Keratinocyte (primary cell): ENCODE measurements at regions not wholly inside any gene's neighbourhood (a gene's known extent, or its start where the extent isn't known, plus 50 kb on each side); places are given as distances from the start of the nearest gene placed in this dataset.

Experiments
- DNase-seq: peaks from one replicate; pipeline ENCODE4 v3.0.0-alpha.2; 2011; ENCODE audit warnings: low read depth, missing footprints, low spot score
- FAIRE-seq: peaks from 2 replicates; lab custom pipeline; 2011; peaks lifted over from hg19 to GRCh38; lab: Jason Lieb, UNC
- H2AFZ ChIP-seq: 2 replicates; pipeline ENCODE4 v1.6.0; 2012; ENCODE audit warnings: low read length, control low read depth, inconsistent platforms; ENCODE audit not compliant: control insufficient read depth
- H3K27ac ChIP-seq: 2 replicates; pipeline ENCODE4 v1.5.1; 2011; ENCODE audit warnings: low read length; ENCODE audit not compliant: control insufficient read depth, insufficient read depth
- H3K27me3 ChIP-seq: 3 replicates; pipeline ENCODE4 v1.6.0; 2011; ENCODE audit warnings: low read length; ENCODE audit not compliant: control insufficient read depth, insufficient read depth; ENCODE audit errors: extremely low read depth
- H3K36me3 ChIP-seq, 2 experiments: 2 replicates in 1 of 2; 3 replicates in 1 of 2; pipeline ENCODE4 v1.5.1; 2011; ENCODE audit warnings: low read length in 2 of 2, mild to moderate bottlenecking in 1 of 2; ENCODE audit not compliant: control insufficient read depth in 2 of 2, insufficient read depth in 2 of 2; ENCODE audit errors: extremely low read depth in 1 of 2
- H3K4me1 ChIP-seq: 3 replicates; pipeline ENCODE4 v1.5.1; 2011; ENCODE audit warnings: low read length; ENCODE audit not compliant: control insufficient read depth, insufficient read depth; ENCODE audit errors: extremely low read depth
- H3K4me2 ChIP-seq: 3 replicates; pipeline ENCODE4 v1.6.0; 2011; ENCODE audit warnings: low read depth, low read length; ENCODE audit not compliant: control insufficient read depth, insufficient read depth; ENCODE audit errors: extremely low read depth
- H3K4me3 ChIP-seq, 3 experiments: fragments of 200-600 bp in 1 of 3; sonication (generic) in 1 of 3; 2 replicates in 2 of 3; 3 replicates in 1 of 3; pipeline ENCODE4 v1.5.1; 2011 to 2016; ENCODE audit warnings: low read length in 3 of 3, mild to moderate bottlenecking in 3 of 3, control low read depth in 2 of 3, inconsistent platforms in 1 of 3, low read depth in 1 of 3, mixed read lengths in 1 of 3, mixed run types in 1 of 3, moderate library complexity in 1 of 3; ENCODE audit not compliant: control insufficient read depth in 2 of 3, insufficient read depth in 2 of 3; ENCODE audit errors: extremely low read depth in 1 of 3
- H3K79me2 ChIP-seq: 2 replicates; pipeline ENCODE4 v1.6.0; 2012; ENCODE audit warnings: low read length; ENCODE audit not compliant: control insufficient read depth, insufficient read depth
- H3K9ac ChIP-seq: 3 replicates; pipeline ENCODE4 v1.6.0; 2011; ENCODE audit warnings: low read length; ENCODE audit not compliant: control insufficient read depth, insufficient read depth; ENCODE audit errors: extremely low read depth
- H3K9me1 ChIP-seq: 3 replicates; pipeline ENCODE4 v1.6.0; 2011; ENCODE audit warnings: low read length; ENCODE audit not compliant: control insufficient read depth, insufficient read depth; ENCODE audit errors: extremely low read depth
- H3K9me3 ChIP-seq: 2 replicates; pipeline ENCODE4 v1.5.1; 2012; ENCODE audit warnings: low read depth, low read length; ENCODE audit not compliant: control insufficient read depth
- H4K20me1 ChIP-seq: 3 replicates; pipeline ENCODE4 v1.6.0; 2011; ENCODE audit warnings: low read length; ENCODE audit not compliant: control insufficient read depth, insufficient read depth; ENCODE audit errors: extremely low read depth
- CTCF ChIP-seq, 3 experiments: IDR thresholded peaks in 1 of 3; conservative IDR thresholded peaks in 1 of 3; optimal IDR thresholded peaks in 1 of 3; 2 replicates in 2 of 3; 3 replicates in 1 of 3; pipeline versions ENCODE3 to v1.5.1; 2011; ENCODE audit warnings: low read length in 3 of 3, mild to moderate bottlenecking in 3 of 3, moderate library complexity in 2 of 3, control low read depth in 1 of 3, inconsistent platforms in 1 of 3; ENCODE audit not compliant: insufficient read depth in 2 of 3; ENCODE audit errors: extremely low read depth in 1 of 3
- EZH2 ChIP-seq: IDR thresholded peaks from one replicate; pipeline ENCODE4 v1.6.1; 2012; ENCODE audit warnings: inconsistent platforms, mild to moderate bottlenecking, low read length, moderate library complexity
- dilution Hi-C: fragments of 300-500 bp; cut with MboI; formaldehyde crosslinking; loops from one replicate; pipeline ENCODE4 v1.7.0; 2020; ENCODE audit warnings: low sequenced_read_pairs; ENCODE audit not compliant: extremely low pct_ligation_motif_present
- small RNA-seq, 3 experiments: library from RNA; depleted of rRNA; stranded (forward); fragments of <200 nt; gene quantifications; one replicate each; pipeline ENCODE3, GENCODE V24; 2012; ENCODE audit warnings: low read depth in 3 of 3, low replicate concordance in 1 of 3; ENCODE audit not compliant: insufficient read length in 3 of 3

- Histone ChIP-seq H4K20me1 (no peaks in the 10 kb centered on the region), H3K27me3 (no peaks in the 10 kb centered on the region), H3K27ac (no peak overlapping the region), H3K79me2 (no peaks in the 10 kb centered on the region), H2AFZ (no peak overlapping the region), H3K4me1 (no peaks in the 10 kb centered on the region), H3K4me2 (no peak overlapping the region), H3K9me3 (no peaks in the 10 kb centered on the region), H3K9me1 (no peaks in the 10 kb centered on the region), H3K4me3 (no peak overlapping the region), H3K36me3 (no peaks in the 10 kb centered on the region), H3K9ac (no peak overlapping the region)
- no peak for FAIRE-seq
- dilution Hi-C loops: no loop called here
- no peak for DNase-seq
- TF ChIP-seq EZH2 (no peak), CTCF (optimal IDR thresholded peaks at IDR 0.05 in 1 of 3, IDR thresholded peaks at IDR 0.05 in 1 of 3, conservative IDR thresholded peaks at IDR 0.05 in 1 of 3; ENCODE audit: extremely low read depth in 1 of 3, insufficient read depth in 2 of 3, low read length in 3 of 3) (no peak)
These were observed 55.5 kb upstream of the SRRM4 start for GRCh38 chr12:118925826-118926225.

Small RNA genes lying in the stretch of these regions (small RNA-seq; reads per million reads assigned to genes)
- gene RF00428 (0 reads per million in 3 experiments), gene RNA5SP374 (0 to 1.0 (median 0.25) reads per million in 3 experiments)
